B cell (primary cell): ENCODE measurements at regions not wholly inside any gene's neighbourhood (a gene's known extent, or its start where the extent isn't known, plus 50 kb on each side); places are given as distances from the start of the nearest gene placed in this dataset.

ENCODE experiments used
- CTCF ChIP-seq: fragments of 200-600 bp; IDR thresholded peaks from one replicate; pipeline ENCODE4 v1.8.0; 2022; ENCODE audit warnings: antibody characterized with exemption, mild to moderate bottlenecking
- EZH2 ChIP-seq: IDR thresholded peaks from 2 replicates; pipeline ENCODE4 v1.6.1; 2012; ENCODE audit warnings: borderline replicate concordance, low read depth, mild to moderate bottlenecking, moderate library complexity, low read length; ENCODE audit not compliant: insufficient read depth, poor library complexity, severe bottlenecking

DNA sequence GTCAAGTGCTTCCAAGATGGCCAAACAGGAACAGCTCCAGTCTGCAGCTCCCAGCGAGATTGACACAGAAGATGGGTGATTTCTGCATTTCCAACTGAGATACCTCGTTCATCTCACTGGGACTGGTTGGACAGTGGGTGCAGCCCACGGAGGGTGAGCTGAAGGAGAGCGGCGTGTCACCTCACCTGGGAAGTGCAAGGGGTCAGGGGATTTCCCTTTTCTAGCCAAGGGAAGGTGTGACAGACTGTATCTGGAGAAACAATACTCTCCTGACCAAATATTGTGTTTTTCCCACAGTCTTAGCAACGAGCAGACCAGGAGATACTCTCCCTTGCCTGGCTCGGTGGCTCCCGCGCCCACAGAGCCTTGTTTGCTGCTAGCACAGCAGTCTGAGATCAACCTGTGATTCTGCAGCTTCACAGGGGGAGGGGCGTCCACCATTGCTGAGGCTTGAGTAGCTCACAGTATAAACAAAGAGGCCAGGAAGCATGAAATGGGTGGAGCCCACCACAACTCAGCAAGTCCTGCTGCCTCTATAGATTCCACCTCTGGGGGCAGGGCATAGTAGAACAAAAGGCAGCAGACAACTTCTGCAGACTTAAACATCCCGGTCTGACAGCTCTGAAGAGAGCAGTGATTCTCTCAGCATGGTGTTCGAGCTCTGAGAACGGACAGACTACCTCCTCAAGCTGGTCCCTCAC lies 293.5 kb upstream of the SUCLG2 start:
- no peak for TF ChIP-seq CTCF
- no peak for TF ChIP-seq EZH2
